Ascending aorta (tissue), 2 donors: ENCODE measurements at regions not wholly inside any gene's neighbourhood (a gene's known extent, or its start where the extent isn't known, plus 50 kb on each side); places are given as distances from the start of the nearest gene placed in this dataset.

ENCODE experiments used
- DNase-seq, 2 donors: peaks; one replicate each; pipeline ENCODE4 v3.0.0-alpha.2; 2019; ENCODE audit warnings: low spot score in 2 of 2
- H3K27ac ChIP-seq, 2 donors: fragments of 200-600 bp; sonication (generic); one replicate each; pipeline ENCODE4 v1.5.1; 2016 to 2017; ENCODE audit warnings: mild to moderate bottlenecking in 1 of 2
- H3K27me3 ChIP-seq: fragments of 200-600 bp; sonication (generic); one replicate; pipeline ENCODE4 v1.5.1; 2017
- H3K36me3 ChIP-seq, 2 donors: fragments of 200-600 bp; sonication (generic); one replicate each; pipeline ENCODE4 v1.5.1; 2016
- H3K4me1 ChIP-seq, 2 donors: fragments of 200-600 bp; sonication (generic); one replicate each; pipeline ENCODE4 v1.5.1; 2016 to 2017; ENCODE audit warnings: mild to moderate bottlenecking in 1 of 2
- H3K4me3 ChIP-seq, 2 donors: fragments of 200-600 bp; sonication (generic); one replicate each; pipeline ENCODE4 v1.5.1; 2016 to 2017; ENCODE audit warnings: mild to moderate bottlenecking in 1 of 2
- H3K9me3 ChIP-seq, 2 donors: fragments of 200-600 bp; sonication (generic); one replicate each; pipeline ENCODE4 v1.5.1; 2016
- CTCF ChIP-seq, 3 experiments: fragments of 200-600 bp in 2 of 3; fragments of 450-650 bp in 1 of 3; sonication (generic) in 2 of 3; IDR thresholded peaks; one replicate each; pipeline ENCODE4 v1.5.1; 2016 to 2019; ENCODE audit warnings: antibody characterized with exemption in 3 of 3, mild to moderate bottlenecking in 1 of 3, moderate library complexity in 1 of 3
- intact Hi-C: fragments of 100-400 bp; cut with DNase I; formaldehyde crosslinking; loops from one replicate; pipeline ENCODE4 v1.15.1; 2023

GRCh38 chr14:98433436-98433835 is 838.6 kb downstream of the BCL11B start:
- Histone ChIP-seq H3K36me3 (no peaks in the 10 kb centered on the region), H3K9me3 (peaks cover 0 to 4% of the 10 kb centered on the region in 2 donors), H3K27me3 (no peaks in the 10 kb centered on the region), H3K4me3 (no peak overlapping the region), H3K27ac (no peak overlapping the region), H3K4me1 (no peaks in the 10 kb centered on the region)
- intact Hi-C loops, result no loop called here
- no peak for DNase-seq
- TF ChIP-seq CTCF (IDR thresholded peaks at IDR 0.05), result no peak

DNA sequence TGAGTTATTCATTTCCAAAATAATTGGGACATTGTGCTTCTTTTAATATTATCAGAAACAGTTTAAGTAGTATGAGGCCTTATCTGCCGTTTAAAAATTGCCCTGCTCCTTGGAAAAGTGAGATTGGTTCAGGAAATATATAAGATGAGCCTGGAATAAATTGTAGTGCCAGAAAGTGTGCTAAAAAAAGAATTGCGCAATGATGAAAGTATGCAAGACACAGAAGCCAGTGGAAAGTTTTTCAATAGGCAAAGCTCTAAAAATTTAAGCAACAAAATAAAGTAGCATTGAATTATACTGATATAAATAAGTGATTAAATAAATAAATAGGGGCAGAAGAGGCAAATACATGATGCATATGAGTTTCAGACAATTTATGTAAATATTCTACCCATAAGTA is 834.9 kb downstream of the BCL11B start:
- intact Hi-C loops, result no loop called here
- Histone ChIP-seq H3K27ac (no peak overlapping the region), H3K9me3 (peaks cover 0 to 4% of the 10 kb centered on the region in 2 donors), H3K36me3 (no peaks in the 10 kb centered on the region), H3K27me3 (no peaks in the 10 kb centered on the region), H3K4me1 (no peaks in the 10 kb centered on the region), H3K4me3 (no peak overlapping the region)
- DNase-seq, result no peak
- no peak for TF ChIP-seq CTCF (IDR thresholded peaks at IDR 0.05)

GRCh38 chr14:98444077-98444476 is 827.9 kb downstream of the BCL11B start:
- no peak for DNase-seq
- no peaks in the 10 kb centered on the region for H3K9me3 ChIP-seq
- no peaks in the 10 kb centered on the region for H3K4me1 ChIP-seq
- intact Hi-C loops, result no loop called here
- no peaks in the 10 kb centered on the region for H3K27me3 ChIP-seq
- H3K36me3 ChIP-seq, result no peaks in the 10 kb centered on the region
- no peak overlapping the region for H3K27ac ChIP-seq
- H3K4me3 ChIP-seq, result no peak overlapping the region
- no peak for TF ChIP-seq CTCF (IDR thresholded peaks at IDR 0.05)

DNA sequence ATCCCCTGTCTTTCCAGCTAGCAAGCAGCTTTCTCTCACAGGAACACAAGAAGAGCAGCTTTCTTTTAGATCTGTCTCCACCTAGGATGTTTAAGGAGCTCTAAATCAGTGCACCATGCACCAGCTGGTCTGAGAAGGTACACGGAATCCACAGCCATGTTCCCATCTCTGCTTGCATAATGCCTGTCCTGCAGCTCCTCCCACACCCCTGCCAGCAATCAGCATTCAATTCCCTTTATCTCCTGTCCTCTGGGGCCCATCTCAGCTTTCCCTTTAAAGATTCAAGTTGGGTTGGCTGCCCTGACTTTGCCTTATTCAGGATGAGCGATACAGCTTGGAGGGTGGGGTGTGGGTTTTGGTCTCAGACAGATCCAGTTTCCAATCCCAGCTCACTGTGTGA is 826.3 kb downstream of the BCL11B start:
- no peak for TF ChIP-seq CTCF (IDR thresholded peaks at IDR 0.05)
- Histone ChIP-seq H3K4me3 (no peak overlapping the region), H3K27me3 (no peaks in the 10 kb centered on the region), H3K36me3 (no peaks in the 10 kb centered on the region), H3K4me1 (no peaks in the 10 kb centered on the region), H3K9me3 (no peaks in the 10 kb centered on the region), H3K27ac (no peak overlapping the region)
- no peak for DNase-seq
- intact Hi-C loops, result no loop called here

GRCh38 chr14:98446508-98446907 is 825.5 kb downstream of the BCL11B start:
- intact Hi-C loops, result no loop called here

More at GRCh38 chr14:98446508-98446907, 825.5 kb downstream of the BCL11B start:
- no peak for TF ChIP-seq CTCF (IDR thresholded peaks at IDR 0.05)
- Histone ChIP-seq H3K36me3 (no peaks in the 10 kb centered on the region), H3K4me1 (no peaks in the 10 kb centered on the region), H3K27ac (no peak overlapping the region), H3K27me3 (no peaks in the 10 kb centered on the region), H3K4me3 (no peak overlapping the region), H3K9me3 (no peaks in the 10 kb centered on the region)
- no peak for DNase-seq
